Activated CD4-positive, alpha-beta T cell treated with anti-CD3 and anti-CD28 coated beads, Interleukin-2, amount 10 ng/mL, durations not matched to agents 7 days and 5 days (primary cell): ENCODE measurements at regions not wholly inside any gene's neighbourhood (a gene's known extent, or its start where the extent isn't known, plus 50 kb on each side); places are given as distances from the start of the nearest gene placed in this dataset.

Source experiments
- CTCF ChIA-PET: fragments of 350-600 bp; sonication (Branson Sonifier 250); formaldehyde crosslinking; loops from one replicate; lab custom pipeline; 2021; ENCODE audit warnings: antibody characterized with exemption; lab: Charles Lee
- POLR2A ChIA-PET: fragments of 350-600 bp; sonication (Branson Sonifier 250); formaldehyde crosslinking; loops from one replicate; lab custom pipeline; 2021; ENCODE audit warnings: antibody characterized with exemption; lab: Charles Lee
- DNase-seq: peaks from one replicate; pipeline ENCODE4 v3.0.0-alpha.2; 2020
- H3K27ac Mint-ChIP-seq: one replicate; pipeline ENCODE4 v1.8.0; 2021; ENCODE audit warnings: mild to moderate bottlenecking, moderate library complexity, mixed read lengths
- H3K27me3 Mint-ChIP-seq: one replicate; pipeline ENCODE4 v1.8.0; 2021; ENCODE audit warnings: mixed read lengths
- H3K36me3 Mint-ChIP-seq: one replicate; pipeline ENCODE4 v1.8.0; 2021; ENCODE audit warnings: low read depth, mixed read lengths
- H3K4me1 Mint-ChIP-seq: one replicate; pipeline ENCODE4 v1.8.0; 2021; ENCODE audit warnings: mixed read lengths
- H3K4me3 Mint-ChIP-seq: one replicate; pipeline ENCODE4 v1.8.0; 2021; ENCODE audit warnings: mild to moderate bottlenecking, moderate library complexity, mixed read lengths
- H3K9me3 Mint-ChIP-seq: one replicate; pipeline ENCODE4 v1.8.0; 2021; ENCODE audit warnings: mixed read lengths

- no peak overlapping the region for H3K27ac Mint-ChIP-seq
- H3K4me3 Mint-ChIP-seq = no peak overlapping the region
- POLR2A ChIA-PET = no interaction called here
- DNase-seq = no peak
- CTCF ChIA-PET = no interaction called here
- no peaks in the 10 kb centered on the region for H3K9me3 Mint-ChIP-seq
- H3K4me1 Mint-ChIP-seq = no peaks in the 10 kb centered on the region
- H3K27me3 Mint-ChIP-seq = no peaks in the 10 kb centered on the region
- H3K36me3 Mint-ChIP-seq = no peaks in the 10 kb centered on the region
Measured at GRCh38 chrX:112577146-112577545, 102.6 kb downstream of the LHFPL1 start.

GRCh38 chrX:112571388-112571787 lies 108.3 kb downstream of the LHFPL1 start:
- ChIA-PET POLR2A (no interaction called here), CTCF (no interaction called here)
- Mint-ChIP-seq H3K9me3 (no peaks in the 10 kb centered on the region), H3K27me3 (no peaks in the 10 kb centered on the region), H3K4me1 (no peaks in the 10 kb centered on the region), H3K36me3 (no peaks in the 10 kb centered on the region), H3K27ac (no peak overlapping the region), H3K4me3 (no peak overlapping the region)
- DNase-seq = no peak

GRCh38 chrX:112555831-112556230 lies 123.9 kb downstream of the LHFPL1 start:
- no peaks in the 10 kb centered on the region for H3K4me1 Mint-ChIP-seq

GRCh38 chrX:112545051-112545450 lies 134.7 kb downstream of the LHFPL1 start:
- Mint-ChIP-seq H3K36me3 (no peaks in the 10 kb centered on the region), H3K4me3 (no peak overlapping the region), H3K27ac (no peak overlapping the region), H3K9me3 (no peaks in the 10 kb centered on the region), H3K4me1 (no peaks in the 10 kb centered on the region), H3K27me3 (no peaks in the 10 kb centered on the region)
- CTCF ChIA-PET = no interaction called here
- POLR2A ChIA-PET = no interaction called here
- no peak for DNase-seq

More at GRCh38 chrX:112555831-112556230, 123.9 kb downstream of the LHFPL1 start:
- ChIA-PET POLR2A (no interaction called here), CTCF (no interaction called here)
- Mint-ChIP-seq H3K9me3 (no peaks in the 10 kb centered on the region), H3K27ac (no peak overlapping the region), H3K27me3 (no peaks in the 10 kb centered on the region), H3K36me3 (no peaks in the 10 kb centered on the region), H3K4me3 (no peak overlapping the region)
- DNase-seq = no peak

GRCh38 chrX:112536544-112536943 lies 143.2 kb downstream of the LHFPL1 start:
- no peaks in the 10 kb centered on the region for H3K27me3 Mint-ChIP-seq
- no peaks in the 10 kb centered on the region for H3K36me3 Mint-ChIP-seq
- POLR2A ChIA-PET = no interaction called here
- no peaks in the 10 kb centered on the region for H3K4me1 Mint-ChIP-seq
- no peak overlapping the region for H3K4me3 Mint-ChIP-seq
- H3K9me3 Mint-ChIP-seq = no peaks in the 10 kb centered on the region
- no peak overlapping the region for H3K27ac Mint-ChIP-seq
- CTCF ChIA-PET = no interaction called here
- DNase-seq = no peak

- H3K4me3 Mint-ChIP-seq = no peak overlapping the region
- H3K27me3 Mint-ChIP-seq = no peaks in the 10 kb centered on the region
- no peaks in the 10 kb centered on the region for H3K4me1 Mint-ChIP-seq
- no peaks in the 10 kb centered on the region for H3K9me3 Mint-ChIP-seq
- POLR2A ChIA-PET = no interaction called here
- H3K27ac Mint-ChIP-seq = no peak overlapping the region
- CTCF ChIA-PET = no interaction called here
- H3K36me3 Mint-ChIP-seq = no peaks in the 10 kb centered on the region
- DNase-seq = no peak
Measured at GRCh38 chrX:112527903-112528302, 151.8 kb downstream of the LHFPL1 start.

GRCh38 chrX:112521676-112522075 lies 158.1 kb downstream of the LHFPL1 start:
- Mint-ChIP-seq H3K27me3 (no peaks in the 10 kb centered on the region), H3K4me1 (no peaks in the 10 kb centered on the region), H3K9me3 (no peaks in the 10 kb centered on the region), H3K36me3 (no peaks in the 10 kb centered on the region), H3K4me3 (no peak overlapping the region), H3K27ac (no peak overlapping the region)
- POLR2A ChIA-PET = no interaction called here
- CTCF ChIA-PET = no interaction called here
- DNase-seq = no peak

GRCh38 chrX:112520124-112520523 lies 159.6 kb downstream of the LHFPL1 start:
- CTCF ChIA-PET = no interaction called here
- H3K4me1 Mint-ChIP-seq = no peaks in the 10 kb centered on the region
- POLR2A ChIA-PET = no interaction called here
- H3K27ac Mint-ChIP-seq = no peak overlapping the region
- no peak overlapping the region for H3K4me3 Mint-ChIP-seq
- H3K9me3 Mint-ChIP-seq = peaks cover under 1% of the 10 kb centered on the region
- no peaks in the 10 kb centered on the region for H3K27me3 Mint-ChIP-seq
- no peak for DNase-seq
- no peaks in the 10 kb centered on the region for H3K36me3 Mint-ChIP-seq

GRCh38 chrX:112513154-112513553 lies 166.6 kb downstream of the LHFPL1 start:
- peaks cover 7% of the 10 kb centered on the region for H3K9me3 Mint-ChIP-seq
- no peaks in the 10 kb centered on the region for H3K27me3 Mint-ChIP-seq
- H3K36me3 Mint-ChIP-seq = no peaks in the 10 kb centered on the region
- CTCF ChIA-PET = no interaction called here
- H3K4me3 Mint-ChIP-seq = no peak overlapping the region
- POLR2A ChIA-PET = no interaction called here
- no peaks in the 10 kb centered on the region for H3K4me1 Mint-ChIP-seq
- DNase-seq = no peak
- no peak overlapping the region for H3K27ac Mint-ChIP-seq

- CTCF ChIA-PET = no interaction called here
- Mint-ChIP-seq H3K36me3 (no peaks in the 10 kb centered on the region), H3K27me3 (no peaks in the 10 kb centered on the region), H3K4me1 (no peaks in the 10 kb centered on the region), H3K9me3 (peaks cover 7% of the 10 kb centered on the region), H3K4me3 (no peak overlapping the region), H3K27ac (no peak overlapping the region)
- DNase-seq = no peak
- POLR2A ChIA-PET = no interaction called here
Measured at GRCh38 chrX:112512509-112512908, 167.2 kb downstream of the LHFPL1 start.

GRCh38 chrX:112510629-112511028 lies 169.1 kb downstream of the LHFPL1 start:
- no peak overlapping the region for H3K4me3 Mint-ChIP-seq

GRCh38 chrX:112477653-112478052 lies 202.1 kb downstream of the LHFPL1 start:
- DNase-seq = no peak
- Mint-ChIP-seq H3K27me3 (no peaks in the 10 kb centered on the region), H3K9me3 (no peaks in the 10 kb centered on the region), H3K4me1 (no peaks in the 10 kb centered on the region), H3K4me3 (no peak overlapping the region), H3K36me3 (no peaks in the 10 kb centered on the region), H3K27ac (no peak overlapping the region)
- ChIA-PET CTCF (no interaction called here), POLR2A (no interaction called here)

More at GRCh38 chrX:112510629-112511028, 169.1 kb downstream of the LHFPL1 start:
- H3K36me3 Mint-ChIP-seq = no peaks in the 10 kb centered on the region
- no peaks in the 10 kb centered on the region for H3K27me3 Mint-ChIP-seq
- no peak overlapping the region for H3K27ac Mint-ChIP-seq
- peaks cover 7% of the 10 kb centered on the region for H3K9me3 Mint-ChIP-seq
- no peak for DNase-seq
- CTCF ChIA-PET = no interaction called here
- POLR2A ChIA-PET = no interaction called here
- no peaks in the 10 kb centered on the region for H3K4me1 Mint-ChIP-seq

GRCh38 chrX:112473654-112474053 lies 206.1 kb downstream of the LHFPL1 start:
- POLR2A ChIA-PET = no interaction called here
- no peak overlapping the region for H3K27ac Mint-ChIP-seq
- no peaks in the 10 kb centered on the region for H3K9me3 Mint-ChIP-seq
- CTCF ChIA-PET = no interaction called here
- no peak overlapping the region for H3K4me3 Mint-ChIP-seq
- H3K36me3 Mint-ChIP-seq = no peaks in the 10 kb centered on the region
- no peaks in the 10 kb centered on the region for H3K27me3 Mint-ChIP-seq
- no peak for DNase-seq
- H3K4me1 Mint-ChIP-seq = no peaks in the 10 kb centered on the region

- ChIA-PET POLR2A (no interaction called here), CTCF (no interaction called here)
- no peak overlapping the region for H3K27ac Mint-ChIP-seq
- no peaks in the 10 kb centered on the region for H3K36me3 Mint-ChIP-seq
- DNase-seq = no peak
- H3K4me3 Mint-ChIP-seq = no peak overlapping the region
- H3K4me1 Mint-ChIP-seq = no peaks in the 10 kb centered on the region
- H3K9me3 Mint-ChIP-seq = no peaks in the 10 kb centered on the region
- no peaks in the 10 kb centered on the region for H3K27me3 Mint-ChIP-seq
Measured at GRCh38 chrX:112470551-112470950, 209.2 kb downstream of the LHFPL1 start.
